Psoas muscle (tissue), 7 donors: ENCODE measurements at regions not wholly inside any gene's neighbourhood (a gene's known extent, or its start where the extent isn't known, plus 50 kb on each side); places are given as distances from the start of the nearest gene placed in this dataset.

ENCODE experiments used
- ATAC-seq, 4 donors: fragments of 200-7000 bp; cut with Tn5 transposase; one replicate each; pipeline ENCODE4 v1.9.1; 2020; ENCODE audit warnings: moderate library complexity in 3 of 4, mild to moderate bottlenecking in 2 of 4
- DNase-seq, 2 donors: peaks; one replicate each; pipeline ENCODE4 v3.0.0-alpha.2; 2020
- H3K27ac ChIP-seq: fragments of 200-600 bp; one replicate; pipeline ENCODE4 v1.8.0; 2022
- H3K27me3 ChIP-seq, 3 donors: fragments of 200-600 bp in 1 of 3; one replicate each; pipeline versions ENCODE4 v1.6.1 to v1.8.0; 2013 to 2022; ENCODE audit warnings: low read length in 2 of 3, mild to moderate bottlenecking in 2 of 3, moderate library complexity in 1 of 3; ENCODE audit not compliant: insufficient read depth in 3 of 3
- H3K36me3 ChIP-seq, 2 donors: fragments of 200-600 bp in 1 of 2; one replicate each; pipeline versions ENCODE4 v1.6.1 to v1.8.0; 2013 to 2022; ENCODE audit warnings: low read depth in 1 of 2, mild to moderate bottlenecking in 1 of 2, moderate library complexity in 1 of 2; ENCODE audit not compliant: insufficient read depth in 1 of 2
- H3K4me1 ChIP-seq: fragments of 200-600 bp; one replicate; pipeline ENCODE4 v1.8.0; 2022
- H3K4me3 ChIP-seq: fragments of 200-600 bp; one replicate; pipeline ENCODE4 v1.8.0; 2022; ENCODE audit warnings: mild to moderate bottlenecking
- H3K9me3 ChIP-seq: fragments of 200-600 bp; one replicate; pipeline ENCODE4 v1.8.0; 2022
- WGBS, 3 donors: extraction: QIAGEN DNeasy Blood & Tissue Kit; methylation state at CpG; one replicate each; pipeline versions ENCODE4 v1.1.6 to v1.1.7; 2013; 5-methylcytosine and 5-hydroxymethylcytosine counted together
- intact Hi-C, 2 donors: fragments of 100-400 bp; cut with DNase I; formaldehyde crosslinking; loops; one replicate each; pipeline versions ENCODE4 v1.11.0 to v1.14.2; 2022
- TF ChIP-seq, protein P1 (sequence below): fragments of 200-600 bp; IDR thresholded peaks from one replicate; pipeline ENCODE4 v1.8.0; 2022; ENCODE audit warnings: antibody characterized with exemption
- donor health status: healthy with polysubstance abuse.
- donor health status: DM: no; HTN: no; CAD: no; lungs with moderate emphysema.
- donor health status: Bipolar disorder and iron deficiency.
- donor health status: healthy.
- donor health status: DM: yes; HTN: yes; CAD: no.
- donor health status: DM: no; HTN: no; CAD: no.
- donor health status: DM: yes; HTN: yes; CAD: no.

GRCh38 chr3:16106050-16106449 is 68.4 kb upstream of the GALNT15 start:
- intact Hi-C loops: no loop called here
- TF ChIP-seq, protein P1, sequence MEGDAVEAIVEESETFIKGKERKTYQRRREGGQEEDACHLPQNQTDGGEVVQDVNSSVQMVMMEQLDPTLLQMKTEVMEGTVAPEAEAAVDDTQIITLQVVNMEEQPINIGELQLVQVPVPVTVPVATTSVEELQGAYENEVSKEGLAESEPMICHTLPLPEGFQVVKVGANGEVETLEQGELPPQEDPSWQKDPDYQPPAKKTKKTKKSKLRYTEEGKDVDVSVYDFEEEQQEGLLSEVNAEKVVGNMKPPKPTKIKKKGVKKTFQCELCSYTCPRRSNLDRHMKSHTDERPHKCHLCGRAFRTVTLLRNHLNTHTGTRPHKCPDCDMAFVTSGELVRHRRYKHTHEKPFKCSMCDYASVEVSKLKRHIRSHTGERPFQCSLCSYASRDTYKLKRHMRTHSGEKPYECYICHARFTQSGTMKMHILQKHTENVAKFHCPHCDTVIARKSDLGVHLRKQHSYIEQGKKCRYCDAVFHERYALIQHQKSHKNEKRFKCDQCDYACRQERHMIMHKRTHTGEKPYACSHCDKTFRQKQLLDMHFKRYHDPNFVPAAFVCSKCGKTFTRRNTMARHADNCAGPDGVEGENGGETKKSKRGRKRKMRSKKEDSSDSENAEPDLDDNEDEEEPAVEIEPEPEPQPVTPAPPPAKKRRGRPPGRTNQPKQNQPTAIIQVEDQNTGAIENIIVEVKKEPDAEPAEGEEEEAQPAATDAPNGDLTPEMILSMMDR: no peak
- no peak for DNase-seq
- ATAC-seq: no peak
- Histone ChIP-seq H3K27me3 (no peaks in the 10 kb centered on the region), H3K27ac (no peak overlapping the region), H3K9me3 (no peaks in the 10 kb centered on the region), H3K4me3 (no peak overlapping the region), H3K36me3 (no peaks in the 10 kb centered on the region), H3K4me1 (peaks cover 18% of the 10 kb centered on the region)
- 86 to 93% (median 93%) methylated on average over 1 of the region's 1 CpG for WGBS, 3 donors

DNA sequence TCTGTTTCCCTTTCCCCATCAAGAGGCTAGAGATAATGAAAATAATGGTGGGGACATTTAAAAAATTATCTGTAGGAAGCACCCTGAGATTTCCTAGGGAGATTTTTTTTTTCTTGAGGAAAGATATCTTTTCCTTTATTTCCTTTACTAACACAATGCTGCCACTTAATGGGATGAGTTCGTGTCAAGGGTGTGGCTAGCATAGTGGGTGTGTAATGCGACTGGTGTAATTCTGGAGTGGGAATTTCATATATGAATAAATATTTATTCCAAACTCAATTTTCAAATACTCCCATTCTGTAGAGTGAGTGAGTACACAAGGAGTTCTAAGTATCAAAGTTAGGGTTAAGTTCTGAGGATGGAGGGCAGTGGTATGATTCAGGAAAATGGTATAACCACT is 66.1 kb upstream of the GALNT15 start:
- no peak for ATAC-seq
- no peak for DNase-seq
- H3K9me3 ChIP-seq: no peaks in the 10 kb centered on the region
- H3K27ac ChIP-seq: no peak overlapping the region
- H3K4me1 ChIP-seq: peaks cover 5% of the 10 kb centered on the region
- WGBS, 3 donors: 55 to 80% (median 80%) methylated on average over 2 of the region's 2 CpGs
- TF ChIP-seq, protein P1: no peak
- H3K36me3 ChIP-seq: no peaks in the 10 kb centered on the region
- H3K27me3 ChIP-seq: no peaks in the 10 kb centered on the region
- intact Hi-C loops: no loop called here
- H3K4me3 ChIP-seq: no peak overlapping the region

DNA sequence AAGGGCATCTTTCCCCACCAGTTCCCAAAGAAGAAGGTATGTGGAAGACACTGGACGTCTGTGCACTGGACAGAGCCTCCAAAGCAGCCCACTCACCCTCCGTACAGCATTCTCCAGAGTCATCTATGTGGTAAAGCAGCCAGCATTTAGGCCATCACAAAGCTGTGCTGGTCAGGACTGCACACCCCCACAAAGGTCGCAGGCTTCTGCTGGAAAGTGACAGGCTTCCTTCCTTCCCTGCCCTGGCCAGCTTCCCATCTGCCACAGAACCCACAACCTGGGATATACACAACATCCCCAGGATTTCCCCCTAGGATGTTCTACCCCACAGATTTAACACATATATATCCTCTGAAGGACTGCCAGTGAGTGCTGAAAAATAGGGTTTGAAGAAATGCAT is 64.6 kb upstream of the GALNT15 start:
- peak overlapping the region; percentile 38 for H3K27ac ChIP-seq
- H3K4me3 ChIP-seq: no peak overlapping the region
- intact Hi-C loops: no loop called here
- TF ChIP-seq, protein P1: no peak
- H3K9me3 ChIP-seq: no peaks in the 10 kb centered on the region
- ATAC-seq (peak in 1 of 4 donors; percentile 26), DNase-seq (no peak)
- no peaks in the 10 kb centered on the region for H3K27me3 ChIP-seq
- H3K36me3 ChIP-seq: no peaks in the 10 kb centered on the region
- WGBS, 3 donors: 70 to 81% (median 73%) methylated on average over 3 of the region's 3 CpGs
- H3K4me1 ChIP-seq: peaks cover 10% of the 10 kb centered on the region

DNA sequence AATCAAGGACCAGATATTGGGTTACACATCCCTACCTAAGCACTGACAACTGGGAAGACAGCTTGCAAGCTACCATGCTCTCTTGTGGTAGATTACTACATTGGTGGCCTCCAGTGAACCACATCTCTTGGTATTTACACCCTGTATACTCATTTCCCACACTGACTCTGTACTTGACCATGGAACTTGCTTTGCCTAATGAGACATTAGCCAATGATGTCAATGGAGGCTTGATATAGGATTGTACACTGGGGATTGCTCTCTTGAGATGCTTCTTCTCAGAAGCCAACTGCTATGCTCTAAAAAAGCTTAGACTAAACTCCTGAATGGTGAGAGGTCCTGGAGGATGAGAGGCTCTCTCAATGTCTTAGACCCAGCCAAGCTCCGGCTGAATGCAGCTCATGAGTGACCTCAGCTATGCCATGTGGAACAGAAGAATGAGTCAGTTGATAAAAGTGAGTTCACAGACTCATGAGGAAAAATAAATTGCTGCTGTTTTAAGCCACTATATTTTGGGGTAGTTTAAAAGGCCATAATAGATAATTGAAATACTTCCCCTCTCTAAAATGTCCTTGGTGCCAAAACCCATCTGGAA is 61.5 kb upstream of the GALNT15 start:
- H3K9me3 ChIP-seq: no peaks in the 10 kb centered on the region
- H3K4me3 ChIP-seq: no peak overlapping the region
- intact Hi-C loops: no loop called here
- ATAC-seq (peak; percentile 59 to 76 (median 70)), DNase-seq (no peak)
- no peaks in the 10 kb centered on the region for H3K36me3 ChIP-seq
- peak overlapping the region; percentile 71 for H3K27ac ChIP-seq
- H3K4me1 ChIP-seq: peaks cover 10% of the 10 kb centered on the region
- TF ChIP-seq, protein P1: no peak
- 61 to 73% (median 64%) methylated on average over 1 of the region's 1 CpG for WGBS, 3 donors
- H3K27me3 ChIP-seq: no peaks in the 10 kb centered on the region

DNA sequence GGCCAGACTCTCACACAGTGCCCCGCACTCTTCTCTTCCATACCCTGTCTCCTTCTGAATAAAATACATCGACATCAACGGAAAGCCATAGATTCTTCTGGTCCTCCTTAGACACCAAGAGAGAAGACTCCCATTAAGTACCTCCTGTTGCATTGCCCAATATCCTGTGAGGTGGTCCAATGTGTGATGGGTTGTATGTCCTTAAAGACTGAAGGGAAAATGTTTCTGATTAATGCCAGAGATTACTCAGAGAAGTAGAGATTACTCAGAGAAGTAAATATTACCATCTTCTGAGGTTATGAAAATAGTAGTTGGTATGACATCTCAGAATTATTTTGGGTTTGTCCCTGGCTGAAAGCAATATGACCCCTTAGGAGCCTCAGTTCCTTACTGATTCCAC is 60.8 kb upstream of the GALNT15 start:
- peaks cover 10% of the 10 kb centered on the region for H3K4me1 ChIP-seq
- no peaks in the 10 kb centered on the region for H3K9me3 ChIP-seq
- peak overlapping the region; percentile 71 for H3K27ac ChIP-seq
- no peak overlapping the region for H3K4me3 ChIP-seq
- DNase-seq (no peak), ATAC-seq (peak; percentile 31 to 53 (median 43))
- H3K36me3 ChIP-seq: no peaks in the 10 kb centered on the region
- TF ChIP-seq, protein P1: no peak
- WGBS, 3 donors: 78 to 98% (median 79%) methylated on average over 3 of the region's 3 CpGs
- intact Hi-C loops: no loop called here
- no peaks in the 10 kb centered on the region for H3K27me3 ChIP-seq
